ENCODE measurements at regions not wholly inside any gene's neighbourhood (a gene's known extent, or its start where the extent isn't known, plus 50 kb on each side); places are given as distances from the start of the nearest gene placed in this dataset.

GRCh38 chr2:221353201-221353600 is 218.9 kb downstream of the EPHA4 start:
- ATAC-seq (ENCODE audit: poor library complexity) (no peak), DNase-seq (no peak)
- CTCF ChIA-PET, result no interaction called here
- H3K36me3 Mint-ChIP-seq (ENCODE audit: low read depth), result no peaks in the 10 kb centered on the region
- Histone ChIP-seq H3K36me3 (ENCODE audit: insufficient read depth, low read length) (no peaks in the 10 kb centered on the region), H3K9me3 (ENCODE audit: control insufficient read depth in 1 of 2, insufficient read depth in 1 of 2, low read length in 2 of 2) (no peaks in the 10 kb centered on the region), H3K4me3 (ENCODE audit: low read length) (no peak overlapping the region), H3K27me3 (ENCODE audit: control insufficient read depth in 1 of 2, insufficient read depth in 2 of 2, low read length in 2 of 2) (no peaks in the 10 kb centered on the region), H3K4me1 (ENCODE audit: insufficient read depth, low read length) (no peaks in the 10 kb centered on the region), H3K27ac (ENCODE audit: low read depth in 1 of 2, low read length in 2 of 2) (no peak overlapping the region)
- no peak overlapping the region for H3K27ac Mint-ChIP-seq
- no peak for TF ChIP-seq CTCF (IDR thresholded peaks at IDR 0.05)
- H3K4me3 Mint-ChIP-seq, result no peak overlapping the region
- H3K27me3 Mint-ChIP-seq, result peaks cover 6% of the 10 kb centered on the region
- H3K9me3 Mint-ChIP-seq, result no peaks in the 10 kb centered on the region
- intact Hi-C loops (cut with DNase I, micrococcal nuclease), result no loop called here
- no peaks in the 10 kb centered on the region for H3K4me1 Mint-ChIP-seq (ENCODE audit: low read depth)
- POLR2A ChIA-PET, result no interaction called here

- POLR2A ChIA-PET, result interaction anchor here (0.6 kb wide), 1 partner anchor 27 kb away, joined by 3 read pairs; no protein-coding TSS in a partner anchor
- no peak for DNase-seq
Measured at GRCh38 chr2:221360312-221360711, 211.8 kb downstream of the EPHA4 start.

GRCh38 chr2:221360742-221361141 is 211.4 kb downstream of the EPHA4 start:
- ChIA-PET CTCF (interaction anchor here (1.4 kb wide), 1 partner anchor 9 kb away, joined by 3 read pairs; no protein-coding TSS in a partner anchor), POLR2A (interaction anchor here (0.6 kb wide), 1 partner anchor 27 kb away, joined by 3 read pairs; no protein-coding TSS in a partner anchor)
- H3K36me3 Mint-ChIP-seq (ENCODE audit: low read depth), result no peaks in the 10 kb centered on the region
- no peaks in the 10 kb centered on the region for H3K4me1 Mint-ChIP-seq (ENCODE audit: low read depth)
- no peak for TF ChIP-seq CTCF (IDR thresholded peaks at IDR 0.05)
- Histone ChIP-seq H3K27ac (ENCODE audit: low read depth in 1 of 2, low read length in 2 of 2) (no peak overlapping the region), H3K9me3 (ENCODE audit: control insufficient read depth in 1 of 2, insufficient read depth in 1 of 2, low read length in 2 of 2) (no peaks in the 10 kb centered on the region), H3K27me3 (ENCODE audit: control insufficient read depth in 1 of 2, insufficient read depth in 2 of 2, low read length in 2 of 2) (no peaks in the 10 kb centered on the region), H3K4me1 (ENCODE audit: insufficient read depth, low read length) (no peaks in the 10 kb centered on the region), H3K4me3 (ENCODE audit: low read length) (no peak overlapping the region), H3K36me3 (ENCODE audit: insufficient read depth, low read length) (no peaks in the 10 kb centered on the region)
- H3K4me3 Mint-ChIP-seq, result no peak overlapping the region
- intact Hi-C loops (cut with DNase I, micrococcal nuclease), result no loop called here
- no peak overlapping the region for H3K27ac Mint-ChIP-seq
- ATAC-seq (ENCODE audit: poor library complexity), result no peak
- no peak for DNase-seq
- H3K27me3 Mint-ChIP-seq, result no peaks in the 10 kb centered on the region
- H3K9me3 Mint-ChIP-seq, result no peaks in the 10 kb centered on the region

More at GRCh38 chr2:221360312-221360711, 211.8 kb downstream of the EPHA4 start:
- H3K4me1 Mint-ChIP-seq (ENCODE audit: low read depth), result no peaks in the 10 kb centered on the region
- ATAC-seq (ENCODE audit: poor library complexity), result no peak
- intact Hi-C loops (cut with DNase I, micrococcal nuclease), result no loop called here
- TF ChIP-seq CTCF (IDR thresholded peaks at IDR 0.05), result no peak
- CTCF ChIA-PET, result interaction anchor here (1.4 kb wide), 1 partner anchor 9 kb away, joined by 3 read pairs; no protein-coding TSS in a partner anchor
- Histone ChIP-seq H3K36me3 (ENCODE audit: insufficient read depth, low read length) (no peaks in the 10 kb centered on the region), H3K9me3 (ENCODE audit: control insufficient read depth in 1 of 2, insufficient read depth in 1 of 2, low read length in 2 of 2) (no peaks in the 10 kb centered on the region), H3K4me1 (ENCODE audit: insufficient read depth, low read length) (no peaks in the 10 kb centered on the region), H3K27ac (ENCODE audit: low read depth in 1 of 2, low read length in 2 of 2) (no peak overlapping the region), H3K27me3 (ENCODE audit: control insufficient read depth in 1 of 2, insufficient read depth in 2 of 2, low read length in 2 of 2) (no peaks in the 10 kb centered on the region), H3K4me3 (ENCODE audit: low read length) (no peak overlapping the region)
- no peak overlapping the region for H3K4me3 Mint-ChIP-seq
- no peaks in the 10 kb centered on the region for H3K27me3 Mint-ChIP-seq
- H3K36me3 Mint-ChIP-seq (ENCODE audit: low read depth), result no peaks in the 10 kb centered on the region
- H3K9me3 Mint-ChIP-seq, result no peaks in the 10 kb centered on the region
- H3K27ac Mint-ChIP-seq, result no peak overlapping the region
